NCI-H2081 (cell line): ENCODE measurements at regions not wholly inside any gene's neighbourhood (a gene's known extent, or its start where the extent isn't known, plus 50 kb on each side); places are given as distances from the start of the nearest gene placed in this dataset.
"Not testable (repeated sequence)": the region's sequence is repeated elsewhere in the genome, so short reads cannot be mapped to it uniquely, and the experiment has no call there.

Source experiments
- DNase-seq, 2 experiments: peaks; one replicate each; lab custom pipeline; 2025; lab: John Stamatoyannopoulos, UW

DNA sequence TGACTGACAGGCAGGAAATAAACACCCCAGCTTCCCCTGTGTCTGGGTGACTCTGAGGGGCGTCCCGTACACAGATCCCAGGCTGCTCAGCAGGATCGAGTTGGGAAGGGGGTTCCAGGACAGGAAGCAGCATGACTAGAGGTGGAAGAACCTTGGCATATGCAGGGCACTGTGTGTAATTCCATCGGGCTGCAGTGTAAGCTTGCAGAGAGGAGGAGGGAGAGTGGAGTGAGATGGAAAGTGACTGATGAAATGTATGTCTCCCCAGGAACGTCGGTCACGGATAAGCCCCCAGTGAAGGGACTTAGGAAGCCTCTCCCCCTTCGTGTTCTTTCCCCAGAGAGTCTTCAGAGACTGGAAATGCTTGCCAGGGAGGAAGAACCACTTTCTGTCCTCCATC, 198.4 kb upstream of the SULF2 start:
- not testable (repeated sequence) for DNase-seq

DNA sequence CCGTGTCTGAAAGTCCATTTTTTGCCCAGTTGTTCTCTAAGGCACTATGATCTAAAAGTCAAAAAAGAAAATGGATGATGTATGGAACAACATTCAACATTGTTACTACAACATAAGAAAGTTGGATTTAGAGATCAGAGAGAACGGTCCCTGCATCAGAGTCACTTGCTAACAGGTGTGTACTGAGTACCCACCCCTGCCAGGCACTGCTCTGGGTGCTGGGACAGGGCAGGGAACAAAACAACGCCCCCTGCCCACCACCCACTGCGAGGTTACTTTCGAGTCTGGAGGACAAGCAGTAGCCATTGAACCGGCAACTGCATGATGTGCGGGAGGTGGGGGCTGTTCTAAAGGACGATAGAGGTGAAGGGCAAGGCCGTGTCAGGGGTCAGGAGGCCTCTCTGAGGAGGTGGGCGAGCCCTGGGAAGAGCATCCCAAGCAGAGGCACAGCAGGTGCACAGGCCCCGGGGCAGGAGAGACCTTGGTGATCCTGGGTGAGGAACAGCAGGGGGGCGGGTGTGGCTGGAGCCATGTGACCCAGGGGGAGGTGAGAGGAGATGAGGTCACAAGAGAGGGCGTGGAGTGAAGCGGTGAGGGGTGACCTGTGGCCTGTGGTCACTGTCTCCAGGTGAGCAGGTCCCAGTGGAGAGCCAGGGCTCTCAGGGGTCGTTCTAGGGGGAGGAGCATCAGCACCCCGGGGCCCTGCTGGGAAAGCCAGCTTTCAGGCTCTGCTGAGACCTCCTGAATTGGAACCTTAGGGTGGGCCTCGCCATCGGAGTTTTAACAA, 197.5 kb upstream of the SULF2 start:
- DNase-seq, result no peak

- no peak for DNase-seq
Observed at GRCh38 chr20:47981222-47981621, 195.9 kb upstream of the SULF2 start.

- DNase-seq, result no peak
Observed at GRCh38 chr20:47980336-47981177, 195.3 kb upstream of the SULF2 start.

- DNase-seq, result not testable (repeated sequence)
Observed at GRCh38 chr20:47979361-47980095, 194.2 kb upstream of the SULF2 start.

DNA sequence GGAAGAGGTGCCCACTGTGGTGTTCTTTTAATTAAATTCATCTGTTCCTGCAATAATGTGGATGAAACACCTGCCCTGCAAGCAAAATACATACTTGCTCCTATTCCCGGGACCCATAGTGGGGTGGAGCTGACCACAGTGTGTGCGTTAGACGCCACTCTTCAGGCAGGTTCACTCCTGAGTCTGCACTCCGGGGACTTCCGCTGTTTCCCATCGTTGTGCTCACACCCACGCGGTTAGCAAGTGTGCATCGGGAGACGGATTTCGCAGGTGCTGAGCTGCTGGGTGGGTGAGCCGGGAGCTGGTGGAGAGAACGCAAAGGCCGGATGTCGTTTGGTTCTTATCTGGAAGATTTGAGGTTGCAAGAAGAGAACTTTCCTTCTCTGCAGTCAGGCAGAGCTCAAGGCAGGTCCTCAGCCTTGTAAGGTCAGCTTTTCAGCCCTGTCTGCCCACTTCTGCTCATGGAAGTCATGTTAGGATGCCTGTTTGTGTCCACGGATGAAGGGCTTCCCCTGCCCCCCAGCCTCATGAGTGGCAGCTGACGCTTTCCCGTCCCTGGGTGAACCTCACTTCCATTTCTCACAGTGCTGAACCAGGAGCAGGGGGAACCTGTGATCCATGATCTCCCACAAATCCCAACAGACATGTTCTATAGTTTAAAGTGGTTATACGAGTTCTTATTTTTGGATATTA, 193.3 kb upstream of the SULF2 start:
- not testable (repeated sequence) for DNase-seq

DNA sequence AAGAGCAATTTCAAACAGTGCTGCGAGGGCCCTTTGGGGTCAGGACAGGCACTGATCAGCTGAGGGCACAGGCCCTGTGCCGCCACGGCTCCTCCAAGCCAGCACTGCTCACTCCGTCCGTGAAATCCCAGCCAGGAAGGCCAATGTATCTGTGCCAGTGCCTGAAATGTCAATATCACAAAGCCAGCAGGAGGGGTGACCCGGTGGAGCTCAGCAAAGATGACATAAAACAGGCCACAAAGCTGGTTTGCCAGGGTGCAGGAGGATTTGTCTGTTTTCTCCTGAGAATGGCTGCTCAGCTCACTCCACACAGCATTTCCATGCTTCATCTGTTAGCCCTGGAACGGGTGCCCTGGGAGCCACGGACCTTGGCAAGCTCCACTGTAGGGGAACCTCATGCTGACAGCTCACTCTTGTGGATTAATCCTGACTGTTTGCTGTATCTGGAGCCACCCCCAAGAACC, 192.5 kb upstream of the SULF2 start:
- DNase-seq, result not testable (repeated sequence)

GRCh38 chr20:47977017-47977788, 191.9 kb upstream of the SULF2 start:
- not testable (repeated sequence) for DNase-seq

- DNase-seq, result no peak
Observed at GRCh38 chr20:47974234-47974878, 189.1 kb upstream of the SULF2 start.

- no peak for DNase-seq
Observed at GRCh38 chr20:47973519-47974233, 188.4 kb upstream of the SULF2 start.

DNA sequence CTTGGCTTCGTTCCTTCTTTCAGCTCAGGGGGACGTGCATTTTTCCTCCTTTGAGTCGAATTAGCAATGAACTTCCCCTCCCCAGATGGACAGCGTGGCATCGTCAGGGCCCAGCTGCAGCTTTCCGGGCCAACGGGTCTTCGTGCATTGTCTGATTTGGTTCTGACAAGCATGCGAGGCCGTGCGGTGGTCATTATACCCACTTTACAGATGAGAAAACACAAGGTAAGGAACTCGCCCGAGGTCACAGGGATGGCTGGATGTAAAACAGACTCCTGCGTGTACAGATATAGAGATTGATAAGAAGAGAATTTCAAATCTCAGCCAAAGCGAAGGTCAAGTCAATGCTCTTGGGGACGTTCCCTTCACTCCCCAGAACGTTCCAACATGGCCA, 187.6 kb upstream of the SULF2 start:
- DNase-seq, result no peak

- DNase-seq, result not testable (repeated sequence)
Observed at GRCh38 chr20:47972297-47972915, 187.1 kb upstream of the SULF2 start.

DNA sequence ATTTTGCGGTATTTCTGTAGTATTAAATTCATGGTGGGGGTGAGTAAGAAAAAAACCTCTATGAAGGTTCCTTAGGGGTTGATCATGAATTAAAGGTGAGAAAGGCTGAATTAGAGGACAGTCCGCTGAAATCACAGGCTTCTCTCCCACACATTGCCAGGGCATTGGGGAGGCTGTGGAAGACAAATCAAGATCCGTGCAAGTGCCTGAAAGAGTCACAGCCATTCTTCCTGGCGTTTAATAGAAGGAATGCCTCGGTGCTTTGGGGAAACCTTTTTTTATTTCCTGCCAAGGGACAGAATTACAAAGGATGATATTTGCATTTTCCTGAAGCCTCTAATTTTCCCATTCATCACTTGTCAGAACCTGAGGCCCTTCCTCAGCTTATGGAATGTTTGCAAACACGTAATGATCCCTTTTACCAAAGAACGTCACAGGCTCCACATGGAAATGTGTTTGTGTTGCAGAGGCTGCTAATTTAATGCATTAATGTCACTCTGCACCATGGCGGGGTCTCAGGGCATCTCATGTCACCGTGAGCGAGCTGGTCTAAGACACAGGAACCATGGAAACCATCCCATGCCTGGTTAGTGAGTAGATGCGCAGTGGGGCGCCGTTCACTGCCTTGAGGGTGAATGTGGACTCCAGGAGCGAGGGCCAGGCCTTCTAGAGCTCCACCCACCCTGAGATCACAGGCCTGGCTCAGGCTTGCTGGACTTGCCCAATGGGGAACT, 185.9 kb upstream of the SULF2 start:
- peak in 1 of 2 experiments; percentile 50 for DNase-seq

GRCh38 chr20:47970282-47970903, 185.1 kb upstream of the SULF2 start:
- no peak for DNase-seq

- DNase-seq, result no peak
Observed at GRCh38 chr20:47969426-47969825, 184.1 kb upstream of the SULF2 start.

- no peak for DNase-seq
Observed at GRCh38 chr20:47968541-47969310, 183.4 kb upstream of the SULF2 start.

DNA sequence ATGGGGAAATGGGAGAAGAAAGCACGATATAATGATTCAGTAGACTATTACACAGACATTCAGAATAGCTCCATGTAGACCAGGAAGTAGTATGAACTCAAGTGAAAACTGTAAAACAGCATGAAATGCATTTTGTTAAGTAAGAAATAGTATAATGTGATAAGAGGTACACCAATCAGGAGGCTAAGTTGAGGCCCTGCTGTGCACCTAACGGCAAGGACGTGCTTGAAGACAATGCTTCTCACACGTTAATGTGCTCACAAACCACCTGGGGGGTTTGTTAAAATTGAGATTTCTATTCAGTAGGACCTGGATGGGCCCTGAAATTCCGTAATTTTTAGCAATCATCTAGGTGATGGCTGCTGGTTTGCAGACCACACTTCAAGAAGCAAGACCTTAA, 178.9 kb upstream of the SULF2 start:
- DNase-seq, result no peak
